BJ (cell line): ENCODE measurements at regions not wholly inside any gene's neighbourhood (a gene's known extent, or its start where the extent isn't known, plus 50 kb on each side); places are given as distances from the start of the nearest gene placed in this dataset.

Source experiments
- CTCF ChIA-PET: fragments of 350-600 bp; formaldehyde crosslinking; extraction: SDS; loops from one replicate; lab custom pipeline; 2021; ENCODE audit warnings: antibody characterized with exemption, inconsistent platforms; lab: Yijun Ruan, JAX
- POLR2A ChIA-PET: fragments of 300-600 bp; sonication (Branson Sonifier 250); formaldehyde crosslinking; extraction: SDS; loops from one replicate; lab custom pipeline; 2021; ENCODE audit warnings: antibody characterized with exemption; lab: Charles Lee
- DNase-seq: peaks from one replicate; pipeline ENCODE4 v3.0.0-alpha.2; 2011; ENCODE audit warnings: low read depth
- H3K27me3 ChIP-seq: 2 replicates; pipeline ENCODE4 v1.6.0; 2011; ENCODE audit warnings: low read length; ENCODE audit not compliant: control insufficient read depth, insufficient read depth
- H3K36me3 ChIP-seq: 2 replicates; pipeline ENCODE4 v1.5.1; 2011; ENCODE audit warnings: low read length; ENCODE audit not compliant: control insufficient read depth, insufficient read depth
- H3K4me3 ChIP-seq: 2 replicates; pipeline ENCODE4 v1.5.1; 2011; ENCODE audit warnings: low read depth, mild to moderate bottlenecking, control low read depth, low read length
- TF ChIP-seq, protein P1 (sequence below): IDR thresholded peaks from 2 replicates; pipeline ENCODE4 v1.5.1; 2011; ENCODE audit warnings: low read depth, mild to moderate bottlenecking, control low read depth, inconsistent platforms, low read length, moderate library complexity; ENCODE audit not compliant: insufficient read depth

DNA sequence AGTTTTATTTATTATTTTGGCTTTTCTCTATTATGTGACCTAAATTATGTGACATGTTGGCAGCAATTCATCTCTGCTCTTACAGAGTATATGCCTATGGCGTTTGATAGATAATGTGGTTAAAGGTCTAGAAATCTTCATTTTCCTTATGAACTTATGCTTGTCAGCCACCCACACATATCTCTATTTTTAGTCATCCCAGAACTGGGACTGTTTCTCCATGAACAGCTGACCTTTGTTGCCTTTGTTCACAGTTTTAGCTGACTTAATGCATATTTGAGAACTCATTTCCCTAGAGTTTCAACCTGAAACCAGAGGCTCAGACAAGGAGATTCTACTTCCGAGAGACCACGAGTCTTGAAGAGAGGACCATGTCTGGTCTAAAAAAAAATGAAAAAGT is 176.5 kb downstream of the RAP2B start:
- Histone ChIP-seq H3K4me3 (no peak overlapping the region), H3K36me3 (no peaks in the 10 kb centered on the region), H3K27me3 (no peaks in the 10 kb centered on the region)
- TF ChIP-seq, protein P1, sequence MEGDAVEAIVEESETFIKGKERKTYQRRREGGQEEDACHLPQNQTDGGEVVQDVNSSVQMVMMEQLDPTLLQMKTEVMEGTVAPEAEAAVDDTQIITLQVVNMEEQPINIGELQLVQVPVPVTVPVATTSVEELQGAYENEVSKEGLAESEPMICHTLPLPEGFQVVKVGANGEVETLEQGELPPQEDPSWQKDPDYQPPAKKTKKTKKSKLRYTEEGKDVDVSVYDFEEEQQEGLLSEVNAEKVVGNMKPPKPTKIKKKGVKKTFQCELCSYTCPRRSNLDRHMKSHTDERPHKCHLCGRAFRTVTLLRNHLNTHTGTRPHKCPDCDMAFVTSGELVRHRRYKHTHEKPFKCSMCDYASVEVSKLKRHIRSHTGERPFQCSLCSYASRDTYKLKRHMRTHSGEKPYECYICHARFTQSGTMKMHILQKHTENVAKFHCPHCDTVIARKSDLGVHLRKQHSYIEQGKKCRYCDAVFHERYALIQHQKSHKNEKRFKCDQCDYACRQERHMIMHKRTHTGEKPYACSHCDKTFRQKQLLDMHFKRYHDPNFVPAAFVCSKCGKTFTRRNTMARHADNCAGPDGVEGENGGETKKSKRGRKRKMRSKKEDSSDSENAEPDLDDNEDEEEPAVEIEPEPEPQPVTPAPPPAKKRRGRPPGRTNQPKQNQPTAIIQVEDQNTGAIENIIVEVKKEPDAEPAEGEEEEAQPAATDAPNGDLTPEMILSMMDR, result no peak
- POLR2A ChIA-PET, result no interaction called here
- DNase-seq, result no peak
- CTCF ChIA-PET, result no interaction called here

DNA sequence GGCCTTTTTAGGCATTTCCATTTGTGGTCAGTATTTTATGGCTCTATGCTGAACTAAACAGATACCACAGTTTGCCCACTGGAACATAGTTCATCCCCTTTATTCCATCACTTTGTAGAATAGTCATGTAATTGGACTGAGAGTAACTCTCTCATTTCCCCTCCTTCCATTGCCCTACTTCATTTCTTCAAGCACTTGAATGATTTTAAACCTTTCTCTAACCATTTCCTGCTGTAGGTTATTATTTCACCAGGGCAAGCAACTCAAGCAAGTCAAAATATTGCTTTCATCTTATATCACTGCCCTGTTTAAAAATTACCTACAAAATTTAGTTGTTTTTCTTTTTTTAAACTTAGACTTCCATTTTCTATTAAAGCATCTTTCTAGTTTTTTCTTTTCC is 177.0 kb downstream of the RAP2B start:
- no peak for DNase-seq
- ChIA-PET POLR2A (no interaction called here), CTCF (no interaction called here)
- Histone ChIP-seq H3K36me3 (no peaks in the 10 kb centered on the region), H3K4me3 (no peak overlapping the region), H3K27me3 (no peaks in the 10 kb centered on the region)
- TF ChIP-seq, protein P1, result no peak

- no peak for DNase-seq
- POLR2A ChIA-PET, result no interaction called here
Measured at GRCh38 chr3:153343988-153344782, 182.2 kb downstream of the RAP2B start.

DNA sequence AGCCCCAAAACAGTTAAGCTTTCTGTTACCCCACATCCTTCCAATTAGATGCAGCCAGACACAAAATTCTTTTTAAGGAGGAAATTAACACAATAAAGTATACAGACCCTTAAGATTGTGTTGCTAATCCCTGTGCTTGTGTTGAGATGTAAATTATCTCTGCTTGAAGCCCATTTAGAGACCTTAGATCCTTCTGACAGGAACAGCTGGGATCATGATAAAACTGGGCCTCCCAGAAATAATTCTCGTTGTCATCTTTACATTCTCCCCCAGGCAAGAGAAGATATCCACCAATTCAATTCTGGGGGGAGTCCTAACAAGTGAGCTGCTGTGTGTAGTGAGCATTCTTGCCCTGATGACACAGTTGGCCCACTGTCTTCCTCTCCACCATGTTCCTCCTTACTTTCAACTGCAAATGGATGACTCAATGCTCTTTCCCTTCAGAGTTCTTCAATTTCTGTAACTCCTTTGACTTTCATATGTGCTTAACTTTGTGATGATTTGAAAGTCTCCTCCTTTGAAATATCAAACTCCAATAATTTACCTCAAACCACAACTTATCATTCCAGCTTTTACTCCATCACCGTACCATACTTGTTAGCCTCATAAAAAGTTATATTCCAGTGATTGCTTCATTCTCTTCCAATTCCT is 186.6 kb downstream of the RAP2B start:
- peak; percentile 24 for DNase-seq
- TF ChIP-seq, protein P1, result no peak
- no peaks in the 10 kb centered on the region for H3K27me3 ChIP-seq
- POLR2A ChIA-PET, result interaction anchor here (0.6 kb wide), 1 partner anchor 30 kb away, joined by 3 read pairs; no protein-coding TSS in a partner anchor
- H3K4me3 ChIP-seq, result no peak overlapping the region
- H3K36me3 ChIP-seq, result no peaks in the 10 kb centered on the region
- CTCF ChIA-PET, result interaction anchor here (1.7 kb wide), 1 partner anchor 420 kb away, joined by 3 read pairs; no protein-coding TSS in a partner anchor

More at GRCh38 chr3:153343988-153344782, 182.2 kb downstream of the RAP2B start:
- Histone ChIP-seq H3K36me3 (no peaks in the 10 kb centered on the region), H3K27me3 (no peaks in the 10 kb centered on the region), H3K4me3 (no peak overlapping the region)
- TF ChIP-seq, protein P1, result no peak
- CTCF ChIA-PET, result interaction anchor here (1.2 to 1.4 kb wide), 2 partner anchors 9 to 11 kb away, joined by 4 to 5 read pairs; no protein-coding TSS in a partner anchor

DNA sequence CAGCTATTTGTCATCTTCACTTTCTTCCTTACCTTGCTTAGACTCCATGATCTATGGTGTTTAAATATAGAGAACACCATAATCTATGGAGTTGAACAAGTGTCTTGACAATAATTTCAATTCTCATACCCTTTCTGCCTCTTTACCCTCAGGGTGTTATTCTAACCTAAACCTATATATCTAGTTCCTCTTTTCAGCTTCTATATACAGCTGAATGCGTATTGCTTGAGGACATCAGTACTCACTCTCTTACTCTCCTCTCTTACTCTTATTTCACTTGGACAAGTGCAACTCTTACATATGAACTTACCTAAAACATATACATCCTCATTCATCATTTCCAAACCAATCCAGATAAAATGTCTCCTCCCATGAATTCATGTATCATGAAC is 187.1 kb downstream of the RAP2B start:
- ChIA-PET CTCF (interaction anchor here (1.7 kb wide), 1 partner anchor 420 kb away, joined by 3 read pairs; no protein-coding TSS in a partner anchor), POLR2A (no interaction called here)
- H3K4me3 ChIP-seq, result no peak overlapping the region
- H3K27me3 ChIP-seq, result no peaks in the 10 kb centered on the region
- TF ChIP-seq, protein P1, result no peak
- no peak for DNase-seq
- no peaks in the 10 kb centered on the region for H3K36me3 ChIP-seq
